ENCODE measurements at regions not wholly inside any gene's neighbourhood (a gene's known extent, or its start where the extent isn't known, plus 50 kb on each side); places are given as distances from the start of the nearest gene placed in this dataset.

- TF ChIP-seq CTCF (IDR thresholded peaks at IDR 0.05; ENCODE audit: borderline replicate concordance, insufficient read depth, low read depth, low read length): no peak
Observed at GRCh38 chr1:54463259-54464030, 57.3 kb upstream of the SSBP3 start.

GRCh38 chr1:54462597-54463258 is 56.5 kb upstream of the SSBP3 start:
- TF ChIP-seq CTCF (IDR thresholded peaks at IDR 0.05; ENCODE audit: borderline replicate concordance, insufficient read depth, low read depth, low read length): no peak
- no peak overlapping the region for H3K4me3 ChIP-seq (ENCODE audit: low read depth, low read length)

More at GRCh38 chr1:54463259-54464030, 57.3 kb upstream of the SSBP3 start:
- H3K4me3 ChIP-seq (ENCODE audit: low read depth, low read length): no peak overlapping the region

- TF ChIP-seq CTCF (IDR thresholded peaks at IDR 0.05; ENCODE audit: borderline replicate concordance, insufficient read depth, low read depth, low read length): no peak
- H3K4me3 ChIP-seq (ENCODE audit: low read depth, low read length): no peak overlapping the region
Observed at GRCh38 chr1:54461731-54462596, 55.8 kb upstream of the SSBP3 start.

GRCh38 chr1:54460861-54461387 is 54.7 kb upstream of the SSBP3 start:
- TF ChIP-seq CTCF (IDR thresholded peaks at IDR 0.05; ENCODE audit: borderline replicate concordance, insufficient read depth, low read depth, low read length): no peak
- H3K4me3 ChIP-seq (ENCODE audit: low read depth, low read length): no peak overlapping the region

- no peak for TF ChIP-seq CTCF (IDR thresholded peaks at IDR 0.05; ENCODE audit: borderline replicate concordance, insufficient read depth, low read depth, low read length)
- H3K4me3 ChIP-seq (ENCODE audit: low read depth, low read length): no peak overlapping the region
Observed at GRCh38 chr1:54460351-54460750, 54.2 kb upstream of the SSBP3 start.

- H3K4me3 ChIP-seq (ENCODE audit: low read depth, low read length): no peak overlapping the region
- no peak for TF ChIP-seq CTCF (IDR thresholded peaks at IDR 0.05; ENCODE audit: borderline replicate concordance, insufficient read depth, low read depth, low read length)
Observed at GRCh38 chr1:54459726-54460191, 53.6 kb upstream of the SSBP3 start.

Measured in GM12875 (cell line).